ENCODE measurements at regions not wholly inside any gene's neighbourhood (a gene's known extent, or its start where the extent isn't known, plus 50 kb on each side); places are given as distances from the start of the nearest gene placed in this dataset.
"Not testable (repeated sequence)": the region's sequence is repeated elsewhere in the genome, so short reads cannot be mapped to it uniquely, and the experiment has no call there.

DNA sequence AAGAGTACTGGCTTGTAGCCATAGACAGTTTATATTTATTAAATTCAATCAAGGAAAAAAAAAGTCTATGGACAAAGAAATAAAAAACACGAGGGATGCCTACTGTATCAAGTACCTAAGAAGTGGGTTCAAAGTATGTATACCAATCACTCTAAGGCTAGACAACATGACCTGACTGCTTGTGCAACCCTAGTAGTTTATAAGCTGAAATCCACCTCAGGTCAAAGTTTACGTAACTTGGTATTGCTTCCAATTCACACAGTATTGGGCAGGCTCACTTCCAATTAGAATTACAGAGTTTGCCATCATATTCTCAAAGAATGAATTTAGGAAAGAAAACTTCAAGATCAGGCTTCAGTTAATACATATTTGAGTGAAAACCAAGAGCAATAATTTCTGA is 657.8 kb downstream of the DACH1 start:
- no peaks in the 10 kb centered on the region for H3K9me3 ChIP-seq (ENCODE audit: control insufficient read depth, low read length)
- no peaks in the 10 kb centered on the region for H3K27me3 ChIP-seq (ENCODE audit: control insufficient read depth, insufficient read depth, low read length, poor library complexity, severe bottlenecking)
- no peak overlapping the region for H3K4me3 ChIP-seq (ENCODE audit: low read length)
- no peaks in the 10 kb centered on the region for H3K4me1 ChIP-seq (ENCODE audit: control insufficient read depth, insufficient read depth, low read length)
- Mint-ChIP-seq H3K4me1 (peaks cover 6% of the 10 kb centered on the region), H3K27ac (no peak overlapping the region), H3K4me3 (no peak overlapping the region), H3K9me3 (no peaks in the 10 kb centered on the region), H3K36me3 (ENCODE audit: low read depth) (no peaks in the 10 kb centered on the region), H3K27me3 (ENCODE audit: insufficient read depth) (no peaks in the 10 kb centered on the region)
- TF ChIP-seq, protein P1, sequence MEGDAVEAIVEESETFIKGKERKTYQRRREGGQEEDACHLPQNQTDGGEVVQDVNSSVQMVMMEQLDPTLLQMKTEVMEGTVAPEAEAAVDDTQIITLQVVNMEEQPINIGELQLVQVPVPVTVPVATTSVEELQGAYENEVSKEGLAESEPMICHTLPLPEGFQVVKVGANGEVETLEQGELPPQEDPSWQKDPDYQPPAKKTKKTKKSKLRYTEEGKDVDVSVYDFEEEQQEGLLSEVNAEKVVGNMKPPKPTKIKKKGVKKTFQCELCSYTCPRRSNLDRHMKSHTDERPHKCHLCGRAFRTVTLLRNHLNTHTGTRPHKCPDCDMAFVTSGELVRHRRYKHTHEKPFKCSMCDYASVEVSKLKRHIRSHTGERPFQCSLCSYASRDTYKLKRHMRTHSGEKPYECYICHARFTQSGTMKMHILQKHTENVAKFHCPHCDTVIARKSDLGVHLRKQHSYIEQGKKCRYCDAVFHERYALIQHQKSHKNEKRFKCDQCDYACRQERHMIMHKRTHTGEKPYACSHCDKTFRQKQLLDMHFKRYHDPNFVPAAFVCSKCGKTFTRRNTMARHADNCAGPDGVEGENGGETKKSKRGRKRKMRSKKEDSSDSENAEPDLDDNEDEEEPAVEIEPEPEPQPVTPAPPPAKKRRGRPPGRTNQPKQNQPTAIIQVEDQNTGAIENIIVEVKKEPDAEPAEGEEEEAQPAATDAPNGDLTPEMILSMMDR (conservative IDR thresholded peaks at IDR 0.05), result no peak
- no peak overlapping the region for H3K9ac ChIP-seq (ENCODE audit: extremely low read depth, low read length, poor library complexity, severe bottlenecking)
- H3K36me3 ChIP-seq (ENCODE audit: control insufficient read depth, insufficient read depth, low read length), result no peaks in the 10 kb centered on the region
- WGBS, 2 experiments (ENCODE audit: insufficient coverage in 1 of 2, insufficient read length in 1 of 2), result 94 to 100% methylated on average over 2 of the region's 2 CpGs
- H3K27ac ChIP-seq (ENCODE audit: low read depth, low read length), result no peak overlapping the region
- DNase-seq, result no peak

DNA sequence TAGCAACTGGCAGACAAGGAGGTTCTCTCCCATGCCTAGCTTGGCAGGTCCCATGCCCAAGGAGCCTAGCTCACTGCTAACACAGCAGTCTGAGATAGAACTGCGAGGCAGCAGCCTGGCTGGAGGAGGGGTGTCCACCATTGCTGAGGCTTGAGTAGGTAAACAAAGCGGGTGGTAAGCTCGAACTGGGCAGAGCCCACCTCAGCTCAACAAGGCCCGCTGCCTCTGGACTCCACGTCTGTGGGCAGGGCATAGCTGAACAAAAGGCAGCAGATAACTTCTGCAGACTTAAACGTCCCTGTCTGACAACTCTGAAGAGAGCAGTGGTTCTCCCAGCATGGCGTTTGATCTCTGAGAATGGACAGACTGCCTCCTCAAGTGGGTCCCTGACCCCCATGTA is 682.4 kb downstream of the DACH1 start:
- H3K4me1 Mint-ChIP-seq; DNase-seq; H3K4me3 ChIP-seq (ENCODE audit: low read length); H3K27ac ChIP-seq (ENCODE audit: low read depth, low read length); H3K36me3 Mint-ChIP-seq (ENCODE audit: low read depth); H3K36me3 ChIP-seq (ENCODE audit: control insufficient read depth, insufficient read depth, low read length); H3K4me1 ChIP-seq (ENCODE audit: control insufficient read depth, insufficient read depth, low read length); H3K9ac ChIP-seq (ENCODE audit: extremely low read depth, low read length, poor library complexity, severe bottlenecking); H3K9me3 ChIP-seq (ENCODE audit: control insufficient read depth, low read length); H3K27me3 Mint-ChIP-seq (ENCODE audit: insufficient read depth); H3K27me3 ChIP-seq (ENCODE audit: control insufficient read depth, insufficient read depth, low read length, poor library complexity, severe bottlenecking); H3K4me3 Mint-ChIP-seq; H3K27ac Mint-ChIP-seq: not testable (repeated sequence)
- H3K9me3 Mint-ChIP-seq, result peaks cover 23% of the 10 kb centered on the region
- 90 to 95% methylated on average over 4 to 7 of the region's 7 CpGs for WGBS, 2 experiments (ENCODE audit: insufficient coverage in 1 of 2, insufficient read length in 1 of 2)

DNA sequence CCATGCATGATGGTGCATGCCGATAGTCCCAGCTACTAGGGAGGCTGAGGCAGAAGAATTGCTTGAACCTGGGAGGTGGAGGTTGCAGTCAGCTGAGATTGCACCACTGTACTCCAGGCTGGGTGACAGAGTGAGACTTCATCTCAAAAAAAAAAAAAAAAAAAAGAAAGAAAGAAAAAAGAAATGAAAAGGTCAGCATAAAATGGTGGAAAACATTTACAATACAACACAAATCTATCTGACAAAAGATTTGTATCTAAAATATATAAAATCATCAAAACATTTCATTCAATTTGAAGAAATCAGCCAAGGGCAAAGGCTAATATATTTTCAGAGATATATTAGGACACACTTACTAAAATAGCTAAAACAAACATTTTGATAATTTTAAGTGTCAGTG is 683.7 kb downstream of the DACH1 start:
- not testable (repeated sequence) for DNase-seq; H3K36me3 ChIP-seq (ENCODE audit: control insufficient read depth, insufficient read depth, low read length); H3K4me1 ChIP-seq (ENCODE audit: control insufficient read depth, insufficient read depth, low read length); H3K27ac ChIP-seq (ENCODE audit: low read depth, low read length); H3K27me3 Mint-ChIP-seq (ENCODE audit: insufficient read depth); H3K4me3 Mint-ChIP-seq; H3K27ac Mint-ChIP-seq; H3K4me3 ChIP-seq (ENCODE audit: low read length); H3K9ac ChIP-seq (ENCODE audit: extremely low read depth, low read length, poor library complexity, severe bottlenecking); H3K36me3 Mint-ChIP-seq (ENCODE audit: low read depth); H3K27me3 ChIP-seq (ENCODE audit: control insufficient read depth, insufficient read depth, low read length, poor library complexity, severe bottlenecking); H3K9me3 ChIP-seq (ENCODE audit: control insufficient read depth, low read length); H3K4me1 Mint-ChIP-seq
- peaks cover 23% of the 10 kb centered on the region for H3K9me3 Mint-ChIP-seq
- WGBS, 2 experiments (ENCODE audit: insufficient coverage in 1 of 2, insufficient read length in 1 of 2), result 100% methylated on average over 1 of the region's 1 CpG; no CpG with 5 or more reads in 1 of the 2 experiments

DNA sequence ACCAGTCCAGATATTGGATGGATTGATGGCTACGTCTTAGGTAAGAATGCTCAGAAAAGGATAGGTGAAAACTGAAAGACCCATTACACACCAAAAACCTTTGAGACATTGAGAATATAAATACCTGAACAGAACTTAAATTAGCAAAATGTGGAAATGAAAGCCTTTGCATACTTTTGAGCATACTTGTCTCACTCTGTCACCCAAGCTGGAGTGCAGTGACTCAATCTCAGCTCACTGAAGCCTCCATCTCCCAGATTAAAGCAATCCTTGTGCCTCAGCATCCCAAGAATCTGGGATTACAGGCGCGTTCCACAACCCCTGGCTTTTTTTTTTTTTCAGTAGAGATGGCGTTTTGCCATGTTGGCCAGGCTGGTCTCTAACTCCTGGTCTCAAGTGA is 695.3 kb downstream of the DACH1 start:
- no peak overlapping the region for H3K27ac ChIP-seq (ENCODE audit: low read depth, low read length)
- no peaks in the 10 kb centered on the region for H3K36me3 Mint-ChIP-seq (ENCODE audit: low read depth)
- TF ChIP-seq, protein P1 (conservative IDR thresholded peaks at IDR 0.05), result no peak
- H3K4me1 Mint-ChIP-seq, result no peaks in the 10 kb centered on the region
- H3K9me3 ChIP-seq (ENCODE audit: control insufficient read depth, low read length), result no peaks in the 10 kb centered on the region
- H3K27me3 Mint-ChIP-seq (ENCODE audit: insufficient read depth), result no peaks in the 10 kb centered on the region
- H3K27ac Mint-ChIP-seq, result no peak overlapping the region
- DNase-seq, result no peak
- no peaks in the 10 kb centered on the region for H3K36me3 ChIP-seq (ENCODE audit: control insufficient read depth, insufficient read depth, low read length)
- no peak overlapping the region for H3K9ac ChIP-seq (ENCODE audit: extremely low read depth, low read length, poor library complexity, severe bottlenecking)
- no peaks in the 10 kb centered on the region for H3K9me3 Mint-ChIP-seq
- H3K4me3 ChIP-seq (ENCODE audit: low read length), result no peak overlapping the region
- WGBS, 2 experiments (ENCODE audit: insufficient coverage in 1 of 2, insufficient read length in 1 of 2), result 94% methylated on average over 2 to 3 of the region's 4 CpGs
- H3K4me3 Mint-ChIP-seq, result no peak overlapping the region
- H3K27me3 ChIP-seq (ENCODE audit: control insufficient read depth, insufficient read depth, low read length, poor library complexity, severe bottlenecking), result no peaks in the 10 kb centered on the region
- H3K4me1 ChIP-seq (ENCODE audit: control insufficient read depth, insufficient read depth, low read length), result no peaks in the 10 kb centered on the region

Measured in endodermal cell (in vitro differentiated cells).